GM12878 (cell line): ENCODE measurements at regions not wholly inside any gene's neighbourhood (a gene's known extent, or its start where the extent isn't known, plus 50 kb on each side); places are given as distances from the start of the nearest gene placed in this dataset.

Experiments
- ATAC-seq: fragments of 200-7000 bp; cut with Tn5 transposase; 3 replicates; pipeline ENCODE4 v1.9.1; 2020; ENCODE audit warnings: mild to moderate bottlenecking, moderate library complexity
- BruUV-seq: library from RNA; stranded (reverse); fragments of 400-500 nt; replicated peaks from 2 replicates; lab custom pipeline; 2021; lab: Mats Ljungman, UMichigan
- CTCF ChIA-PET: fragments of 300-600 bp; sonication (Branson Sonifier 250); formaldehyde crosslinking; extraction: SDS; loops from one replicate; lab custom pipeline; 2021; ENCODE audit warnings: inconsistent platforms; lab: Yijun Ruan, JAX
- POLR2A ChIA-PET: fragments of 350-600 bp; formaldehyde crosslinking; extraction: SDS; loops from one replicate; lab custom pipeline; 2021; ENCODE audit warnings: inconsistent platforms; lab: Charles Lee
- RAD21 ChIA-PET: fragments of 300-600 bp; sonication (Branson Sonifier 250); formaldehyde crosslinking; loops from one replicate; lab custom pipeline; 2023; ENCODE audit warnings: antibody characterized with exemption; ENCODE audit not compliant: unreplicated experiment; lab: Charles Lee
- SMC1A ChIA-PET: fragments of 300-600 bp; sonication (Branson Sonifier 250); formaldehyde crosslinking; loops from one replicate; lab custom pipeline; 2023; ENCODE audit not compliant: unreplicated experiment, uncharacterized antibody; lab: Charles Lee
- DNase-seq: peaks from one replicate; pipeline ENCODE4 v3.0.0-alpha.2; 2011; ENCODE audit warnings: low read depth, low spot score
- FAIRE-seq: peaks from 3 replicates; lab custom pipeline; 2011; peaks lifted over from hg19 to GRCh38; lab: Jason Lieb, UNC
- H2AFZ ChIP-seq: 2 replicates; pipeline ENCODE4 v1.6.0; 2011; ENCODE audit warnings: low read depth, low read length, control low read depth; ENCODE audit not compliant: control insufficient read depth
- H3K27ac ChIP-seq: 2 replicates; pipeline ENCODE4 v1.5.1; 2011; ENCODE audit warnings: control low read depth; ENCODE audit not compliant: control insufficient read depth, insufficient read depth
- H3K27me3 ChIP-seq, 2 experiments: replicated peaks in 1 of 2; 2 replicates each; pipeline versions ENCODE4 v1.6.0 to v1.6.1; 2011; ENCODE audit warnings: low read length in 1 of 2; ENCODE audit not compliant: control insufficient read depth in 2 of 2, insufficient read depth in 2 of 2
- H3K36me3 ChIP-seq, 2 experiments: 2 replicates each; pipeline ENCODE4 v1.5.1; 2011; ENCODE audit warnings: low read length in 1 of 2; ENCODE audit not compliant: control insufficient read depth in 2 of 2, insufficient read depth in 2 of 2
- H3K4me1 ChIP-seq: 2 replicates; pipeline ENCODE4 v1.6.1; 2011; ENCODE audit warnings: mild to moderate bottlenecking, low read length, moderate library complexity, mixed read lengths; ENCODE audit not compliant: control insufficient read depth, insufficient read depth
- H3K4me2 ChIP-seq: 2 replicates; pipeline ENCODE4 v1.6.0; 2011; ENCODE audit warnings: control low read depth; ENCODE audit not compliant: control insufficient read depth, insufficient read depth
- H3K4me3 ChIP-seq: fragments of 200-600 bp; sonication (generic); 2 replicates; pipeline ENCODE4 v1.5.1; 2016
- H3K79me2 ChIP-seq: 2 replicates; pipeline ENCODE4 v1.6.0; 2011; ENCODE audit warnings: low read length; ENCODE audit not compliant: control insufficient read depth, insufficient read depth
- H3K9ac ChIP-seq: 2 replicates; pipeline ENCODE4 v1.8.0; 2011; ENCODE audit warnings: low read length, control low read depth, mixed read lengths; ENCODE audit not compliant: control insufficient read depth, insufficient read depth
- H3K9me3 ChIP-seq: replicated peaks from 3 replicates; pipeline ENCODE4 v1.5.1; 2011; ENCODE audit warnings: mild to moderate bottlenecking, low read length; ENCODE audit not compliant: control insufficient read depth, insufficient read depth
- H4K20me1 ChIP-seq: 2 replicates; pipeline ENCODE4 v1.6.0; 2011; ENCODE audit not compliant: control insufficient read depth, insufficient read depth
- BCL11A ChIP-seq: IDR thresholded peaks from 2 replicates; pipeline ENCODE4 v1.6.1; 2011; ENCODE audit warnings: low read depth, low read length
- CREM ChIP-seq: IDR thresholded peaks from 2 replicates; pipeline ENCODE4 v1.6.1; 2014; ENCODE audit warnings: antibody characterized with exemption, low read depth
- FOS ChIP-seq: IDR thresholded peaks from 3 replicates; pipeline ENCODE4 v1.6.1; 2011; ENCODE audit warnings: borderline replicate concordance; ENCODE audit not compliant: insufficient read length; ENCODE audit errors: extremely low read depth
- IKZF1 ChIP-seq: fragments of 450-650 bp; conservative IDR thresholded peaks from 2 replicates; pipeline ENCODE4 v1.6.1; 2017; ENCODE audit warnings: antibody characterized with exemption, mild to moderate bottlenecking
- IRF4 ChIP-seq: IDR thresholded peaks from 2 replicates; pipeline ENCODE4 v1.6.1; 2011; ENCODE audit warnings: low read depth, low read length
- JUND ChIP-seq: IDR thresholded peaks from 2 replicates; pipeline ENCODE4 v1.6.1; 2012; ENCODE audit warnings: low read depth, mild to moderate bottlenecking, low read length, improper control_type of control experiment, moderate library complexity
- NFYA ChIP-seq: IDR thresholded peaks from 2 replicates; pipeline ENCODE4 v1.6.1; 2011; ENCODE audit warnings: low read depth, mild to moderate bottlenecking, low read length, improper control_type of control experiment, borderline replicate concordance
- PAX5 ChIP-seq: IDR thresholded peaks from 2 replicates; pipeline ENCODE4 v1.6.1; 2011; ENCODE audit warnings: low read depth, low read length, borderline replicate concordance
- PKNOX1 ChIP-seq: fragments of 450-650 bp; IDR thresholded peaks from 2 replicates; pipeline ENCODE4 v1.6.1; 2016; ENCODE audit warnings: mild to moderate bottlenecking
- RUNX3 ChIP-seq: IDR thresholded peaks from 2 replicates; pipeline ENCODE4 v1.6.1; 2012; ENCODE audit warnings: low read length, inconsistent platforms
- SREBF1 ChIP-seq: IDR thresholded peaks from 2 replicates; pipeline ENCODE4 v1.6.1; 2012; ENCODE audit warnings: mild to moderate bottlenecking, low read length
- TCF12 ChIP-seq: IDR thresholded peaks from 2 replicates; pipeline ENCODE4 v1.6.1; 2011; ENCODE audit warnings: low read depth, mild to moderate bottlenecking, low read length
- TCF7 ChIP-seq: IDR thresholded peaks from 2 replicates; pipeline ENCODE4 v1.6.1; 2014; ENCODE audit warnings: antibody characterized with exemption, borderline replicate concordance
- ZBED1 ChIP-seq: IDR thresholded peaks from 2 replicates; pipeline ENCODE4 v1.6.1; 2016; ENCODE audit warnings: borderline replicate concordance
- WGBS: methylation state at CpG from one replicate; pipeline ENCODE4 v1.1.6; 2016; ENCODE audit warnings: low lambda C conversion rate; ENCODE audit not compliant: insufficient replicate concordance, insufficient coverage; ENCODE audit errors: missing lambda C conversion rate; 5-methylcytosine and 5-hydroxymethylcytosine counted together
- in situ Hi-C: fragments of 300-500 bp; cut with MboI; formaldehyde crosslinking; loops from 9 replicates; pipeline ENCODE4 v1.14.3; 2018; ENCODE audit warnings: mixed read lengths
- intact Hi-C: fragments of 100-400 bp; cut with micrococcal nuclease; formaldehyde crosslinking; loops from one replicate; pipeline ENCODE4 v1.14.2; 2022; ENCODE audit not compliant: unreplicated experiment
- TF ChIP-seq, protein P1 (sequence below): fragments of 450-650 bp; formaldehyde crosslinking; IDR thresholded peaks from 2 replicates; pipeline ENCODE4 v1.4.0; 2022; ENCODE audit warnings: mild to moderate bottlenecking, moderate library complexity
- TF ChIP-seq, protein P2 (sequence below): fragments of 450-650 bp; IDR thresholded peaks from 2 replicates; pipeline ENCODE4 v1.6.1; 2014; ENCODE audit warnings: mild to moderate bottlenecking
- TF ChIP-seq, protein P3 (sequence below): IDR thresholded peaks from 2 replicates; pipeline ENCODE4 v1.6.1; 2012; ENCODE audit warnings: low read depth, low read length, improper control_type of control experiment

DNA sequence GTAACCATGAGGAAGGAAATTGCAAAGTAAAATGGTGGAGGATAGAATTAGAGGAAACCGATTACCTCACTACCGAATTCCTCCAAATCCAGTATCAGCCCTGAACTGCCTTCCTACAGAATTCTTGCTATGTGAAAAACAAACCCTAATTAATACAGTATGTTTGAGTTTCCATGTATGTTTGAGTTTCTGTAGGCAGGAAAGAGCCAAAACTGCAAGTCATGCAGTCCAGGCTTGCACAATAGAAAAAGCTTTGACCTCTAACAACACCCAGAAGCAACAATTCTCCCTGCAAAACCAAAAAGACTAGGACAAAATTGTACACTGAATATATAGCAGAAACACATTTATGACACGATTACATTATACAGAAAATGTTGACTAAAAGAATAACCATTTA, 614.8 kb downstream of the DIPK2A start (continued):
- no peak for TF ChIP-seq TCF7

DNA sequence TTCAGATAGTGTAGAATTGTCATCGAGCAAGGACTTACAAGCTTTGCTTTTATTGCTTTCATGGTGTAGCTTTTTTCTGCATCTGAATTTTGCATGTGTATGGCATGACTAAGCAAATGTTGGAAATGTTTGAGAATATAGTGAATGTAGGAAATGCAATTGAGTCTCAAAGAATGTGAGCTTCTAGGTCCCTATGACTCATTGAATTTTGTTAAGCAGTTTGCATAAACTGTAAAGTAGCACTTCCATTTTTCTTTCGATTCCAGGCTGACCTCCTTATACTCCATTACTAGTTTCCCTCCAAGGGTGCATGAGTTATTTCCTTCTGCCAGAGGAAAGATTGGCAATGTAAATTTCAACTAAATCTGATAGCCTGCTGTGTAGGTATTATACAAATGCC, 619.2 kb downstream of the DIPK2A start:
- FAIRE-seq = no peak
- Histone ChIP-seq H3K4me3 (no peak overlapping the region), H3K4me2 (no peak overlapping the region), H3K36me3 (no peaks in the 10 kb centered on the region), H3K27ac (no peak overlapping the region), H3K4me1 (no peaks in the 10 kb centered on the region), H3K9me3 (no peaks in the 10 kb centered on the region), H3K9ac (no peak overlapping the region), H3K27me3 (no peaks in the 10 kb centered on the region), H4K20me1 (no peaks in the 10 kb centered on the region), H3K79me2 (no peaks in the 10 kb centered on the region), H2AFZ (no peak overlapping the region)
- ChIA-PET POLR2A (no interaction called here), SMC1A (no interaction called here), RAD21 (no interaction called here), CTCF (interaction anchor here (0.6 kb wide), 1 partner anchor 199 kb away, joined by 3 read pairs; no protein-coding TSS in a partner anchor)
- WGBS = 27% methylated on average over 2 of the region's 2 CpGs
- DNase-seq = no peak
- no peak for ATAC-seq
- BruUV-seq = no TSS peak
- intact Hi-C loops (no loop called here), in situ Hi-C loops (no loop called here)
- TF ChIP-seq, protein P1, sequence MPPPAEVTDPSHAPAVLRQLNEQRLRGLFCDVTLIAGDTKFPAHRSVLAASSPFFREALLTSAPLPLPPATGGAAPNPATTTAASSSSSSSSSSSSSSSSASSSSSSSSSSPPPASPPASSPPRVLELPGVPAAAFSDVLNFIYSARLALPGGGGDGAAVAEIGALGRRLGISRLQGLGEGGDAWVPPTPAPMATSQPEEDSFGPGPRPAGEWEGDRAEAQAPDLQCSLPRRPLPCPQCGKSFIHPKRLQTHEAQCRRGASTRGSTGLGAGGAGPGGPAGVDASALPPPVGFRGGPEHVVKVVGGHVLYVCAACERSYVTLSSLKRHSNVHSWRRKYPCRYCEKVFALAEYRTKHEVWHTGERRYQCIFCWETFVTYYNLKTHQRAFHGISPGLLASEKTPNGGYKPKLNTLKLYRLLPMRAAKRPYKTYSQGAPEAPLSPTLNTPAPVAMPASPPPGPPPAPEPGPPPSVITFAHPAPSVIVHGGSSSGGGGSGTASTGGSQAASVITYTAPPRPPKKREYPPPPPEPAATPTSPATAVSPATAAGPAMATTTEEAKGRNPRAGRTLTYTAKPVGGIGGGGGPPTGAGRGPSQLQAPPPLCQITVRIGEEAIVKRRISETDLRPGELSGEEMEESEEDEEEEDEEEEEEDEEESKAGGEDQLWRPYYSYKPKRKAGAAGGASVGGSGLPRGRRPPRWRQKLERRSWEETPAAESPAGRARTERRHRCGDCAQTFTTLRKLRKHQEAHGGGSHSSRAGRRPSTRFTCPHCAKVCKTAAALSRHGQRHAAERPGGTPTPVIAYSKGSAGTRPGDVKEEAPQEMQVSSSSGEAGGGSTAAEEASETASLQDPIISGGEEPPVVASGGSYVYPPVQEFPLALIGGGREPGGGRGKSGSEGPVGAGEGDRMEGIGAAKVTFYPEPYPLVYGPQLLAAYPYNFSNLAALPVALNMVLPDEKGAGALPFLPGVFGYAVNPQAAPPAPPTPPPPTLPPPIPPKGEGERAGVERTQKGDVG = no peak
- TF ChIP-seq PAX5 = no peak
- TF ChIP-seq IKZF1 = no peak
- TF ChIP-seq, protein P2, sequence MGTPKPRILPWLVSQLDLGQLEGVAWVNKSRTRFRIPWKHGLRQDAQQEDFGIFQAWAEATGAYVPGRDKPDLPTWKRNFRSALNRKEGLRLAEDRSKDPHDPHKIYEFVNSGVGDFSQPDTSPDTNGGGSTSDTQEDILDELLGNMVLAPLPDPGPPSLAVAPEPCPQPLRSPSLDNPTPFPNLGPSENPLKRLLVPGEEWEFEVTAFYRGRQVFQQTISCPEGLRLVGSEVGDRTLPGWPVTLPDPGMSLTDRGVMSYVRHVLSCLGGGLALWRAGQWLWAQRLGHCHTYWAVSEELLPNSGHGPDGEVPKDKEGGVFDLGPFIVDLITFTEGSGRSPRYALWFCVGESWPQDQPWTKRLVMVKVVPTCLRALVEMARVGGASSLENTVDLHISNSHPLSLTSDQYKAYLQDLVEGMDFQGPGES = no peak
- no peak for TF ChIP-seq IRF4
- no peak for TF ChIP-seq TCF12
- TF ChIP-seq, protein P3, sequence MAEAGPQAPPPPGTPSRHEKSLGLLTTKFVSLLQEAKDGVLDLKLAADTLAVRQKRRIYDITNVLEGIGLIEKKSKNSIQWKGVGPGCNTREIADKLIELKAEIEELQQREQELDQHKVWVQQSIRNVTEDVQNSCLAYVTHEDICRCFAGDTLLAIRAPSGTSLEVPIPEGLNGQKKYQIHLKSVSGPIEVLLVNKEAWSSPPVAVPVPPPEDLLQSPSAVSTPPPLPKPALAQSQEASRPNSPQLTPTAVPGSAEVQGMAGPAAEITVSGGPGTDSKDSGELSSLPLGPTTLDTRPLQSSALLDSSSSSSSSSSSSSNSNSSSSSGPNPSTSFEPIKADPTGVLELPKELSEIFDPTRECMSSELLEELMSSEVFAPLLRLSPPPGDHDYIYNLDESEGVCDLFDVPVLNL = no peak
- TF ChIP-seq JUND = no peak
- TF ChIP-seq NFYA = no peak
- TF ChIP-seq SREBF1 = no peak
- no peak for TF ChIP-seq CREM
- no peak for TF ChIP-seq PKNOX1
- no peak for TF ChIP-seq BCL11A
- no peak for TF ChIP-seq ZBED1
- no peak for TF ChIP-seq RUNX3
- TF ChIP-seq FOS = no peak
